KMS-11 (cell line): ENCODE measurements at regions not wholly inside any gene's neighbourhood (a gene's known extent, or its start where the extent isn't known, plus 50 kb on each side); places are given as distances from the start of the nearest gene placed in this dataset.

Source experiments
- H2AFZ ChIP-seq: fragments of 200-600 bp; sonication (generic); 2 replicates; pipeline ENCODE4 v1.6.1; 2016; ENCODE audit warnings: antibody characterized with exemption, mixed run types, low read depth
- H3K27ac ChIP-seq: fragments of 200-600 bp; sonication (generic); 2 replicates; pipeline ENCODE4 v1.6.1; 2016; ENCODE audit warnings: mild to moderate bottlenecking, mixed run types
- H3K27me3 ChIP-seq: fragments of 200-600 bp; sonication (generic); 2 replicates; pipeline ENCODE4 v1.6.1; 2017; ENCODE audit warnings: mild to moderate bottlenecking, low read depth, mixed run types, moderate library complexity; ENCODE audit not compliant: insufficient read depth
- H3K36me3 ChIP-seq: fragments of 200-600 bp; sonication (generic); 2 replicates; pipeline ENCODE4 v1.6.1; 2017; ENCODE audit warnings: mild to moderate bottlenecking, mixed run types; ENCODE audit not compliant: insufficient read depth
- H3K4me1 ChIP-seq: fragments of 200-600 bp; sonication (generic); 2 replicates; pipeline ENCODE4 v1.6.1; 2016; ENCODE audit warnings: mild to moderate bottlenecking, low read depth, mixed run types; ENCODE audit not compliant: poor library complexity, severe bottlenecking
- H3K4me2 ChIP-seq: fragments of 200-600 bp; sonication (generic); 2 replicates; pipeline ENCODE4 v1.7.0; 2016; ENCODE audit warnings: mild to moderate bottlenecking, mixed run types
- H3K4me3 ChIP-seq: fragments of 200-600 bp; sonication (generic); IDR thresholded peaks from 2 replicates; pipeline ENCODE4 v1.6.1; 2017; ENCODE audit warnings: low read depth, low read length, mixed read lengths; ENCODE audit not compliant: insufficient read depth
- H3K79me2 ChIP-seq: fragments of 200-600 bp; sonication (generic); 2 replicates; pipeline ENCODE4 v1.6.1; 2016; ENCODE audit warnings: low read depth, mixed run types; ENCODE audit not compliant: insufficient read depth
- H3K9ac ChIP-seq: fragments of 200-600 bp; sonication (generic); 2 replicates; pipeline ENCODE4 v1.6.1; 2016; ENCODE audit warnings: mild to moderate bottlenecking, mixed run types
- H4K20me1 ChIP-seq: fragments of 200-600 bp; sonication (generic); 2 replicates; pipeline ENCODE4 v1.6.1; 2016; ENCODE audit warnings: mild to moderate bottlenecking, mixed run types; ENCODE audit not compliant: insufficient read depth
- CTCF ChIP-seq: fragments of 200-600 bp; sonication (generic); conservative IDR thresholded peaks from 2 replicates; pipeline ENCODE4 v1.6.1; 2017; ENCODE audit warnings: low read depth, mild to moderate bottlenecking, antibody characterized with exemption, low read length, moderate library complexity, mixed read lengths

- no peak overlapping the region for H3K4me2 ChIP-seq
- no peaks in the 10 kb centered on the region for H3K79me2 ChIP-seq
- H3K4me3 ChIP-seq = no peak overlapping the region
- TF ChIP-seq CTCF = no peak
- H4K20me1 ChIP-seq = no peaks in the 10 kb centered on the region
- no peak overlapping the region for H3K27ac ChIP-seq
- no peak overlapping the region for H3K9ac ChIP-seq
- no peaks in the 10 kb centered on the region for H3K36me3 ChIP-seq
- no peak overlapping the region for H2AFZ ChIP-seq
- H3K27me3 ChIP-seq = no peaks in the 10 kb centered on the region
- no peaks in the 10 kb centered on the region for H3K4me1 ChIP-seq
Measured at GRCh38 chr4:85416094-85416493, 58.9 kb upstream of the ARHGAP24 start.

DNA sequence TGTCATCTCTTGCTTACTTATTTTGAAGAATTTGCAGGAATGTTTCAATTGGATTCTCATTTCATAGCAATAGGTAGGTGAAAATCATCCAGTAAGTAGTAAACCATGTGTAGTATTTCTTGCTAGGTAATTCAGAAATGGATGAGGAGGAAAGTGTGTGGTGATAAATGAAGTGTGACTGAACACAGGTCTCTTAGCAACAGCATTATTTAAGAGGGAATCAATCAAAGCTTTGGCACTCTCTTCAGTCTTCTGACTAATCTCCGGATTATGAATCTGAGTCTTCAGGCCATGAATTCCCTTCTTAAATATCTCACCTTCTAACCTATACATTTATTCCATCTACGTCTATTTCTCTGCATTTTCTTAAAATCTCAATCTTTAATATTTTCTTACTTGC lies 55.8 kb upstream of the ARHGAP24 start:
- no peaks in the 10 kb centered on the region for H3K27me3 ChIP-seq
- no peak for TF ChIP-seq CTCF
- H2AFZ ChIP-seq = no peak overlapping the region
- H3K4me3 ChIP-seq = no peak overlapping the region
- no peaks in the 10 kb centered on the region for H4K20me1 ChIP-seq
- H3K9ac ChIP-seq = no peak overlapping the region
- no peaks in the 10 kb centered on the region for H3K36me3 ChIP-seq
- H3K27ac ChIP-seq = no peak overlapping the region
- no peaks in the 10 kb centered on the region for H3K4me1 ChIP-seq
- no peaks in the 10 kb centered on the region for H3K79me2 ChIP-seq
- H3K4me2 ChIP-seq = no peak overlapping the region

- H3K36me3 ChIP-seq = no peaks in the 10 kb centered on the region
- H3K79me2 ChIP-seq = no peaks in the 10 kb centered on the region
- H3K27me3 ChIP-seq = no peaks in the 10 kb centered on the region
- no peaks in the 10 kb centered on the region for H4K20me1 ChIP-seq
- H3K4me1 ChIP-seq = no peaks in the 10 kb centered on the region
- no peak overlapping the region for H3K4me3 ChIP-seq
- H3K9ac ChIP-seq = no peak overlapping the region
- no peak for TF ChIP-seq CTCF
- H2AFZ ChIP-seq = no peak overlapping the region
- no peak overlapping the region for H3K27ac ChIP-seq
- no peak overlapping the region for H3K4me2 ChIP-seq
Measured at GRCh38 chr4:85420831-85421230, 54.1 kb upstream of the ARHGAP24 start.

GRCh38 chr4:85423431-85423830 lies 51.5 kb upstream of the ARHGAP24 start:
- no peak overlapping the region for H2AFZ ChIP-seq
- TF ChIP-seq CTCF = no peak
- no peaks in the 10 kb centered on the region for H3K79me2 ChIP-seq
- H3K36me3 ChIP-seq = no peaks in the 10 kb centered on the region
- H3K4me2 ChIP-seq = no peak overlapping the region
- no peaks in the 10 kb centered on the region for H3K27me3 ChIP-seq
- no peaks in the 10 kb centered on the region for H4K20me1 ChIP-seq
- no peak overlapping the region for H3K9ac ChIP-seq
- H3K4me1 ChIP-seq = no peaks in the 10 kb centered on the region
- no peak overlapping the region for H3K27ac ChIP-seq
- no peak overlapping the region for H3K4me3 ChIP-seq
